Stimulated activated CD4-positive, alpha-beta T cell treated with anti-CD3 and anti-CD28 coated beads, Interleukin-4, amount 100 ng/mL, for 1 hour (primary cell): ENCODE measurements at regions not wholly inside any gene's neighbourhood (a gene's known extent, or its start where the extent isn't known, plus 50 kb on each side); places are given as distances from the start of the nearest gene placed in this dataset.

Experiments used
- DNase-seq: peaks from one replicate; pipeline ENCODE4 v3.0.0-alpha.2; 2020

- no peak for DNase-seq
These were observed 126.8 kb upstream of the SUCLG2 start for GRCh38 chr3:67781218-67781617.

GRCh38 chr3:67774676-67775075, 120.3 kb upstream of the SUCLG2 start:
- DNase-seq: no peak

- DNase-seq: no peak
These were observed 111.2 kb upstream of the SUCLG2 start for GRCh38 chr3:67765575-67765974.

DNA sequence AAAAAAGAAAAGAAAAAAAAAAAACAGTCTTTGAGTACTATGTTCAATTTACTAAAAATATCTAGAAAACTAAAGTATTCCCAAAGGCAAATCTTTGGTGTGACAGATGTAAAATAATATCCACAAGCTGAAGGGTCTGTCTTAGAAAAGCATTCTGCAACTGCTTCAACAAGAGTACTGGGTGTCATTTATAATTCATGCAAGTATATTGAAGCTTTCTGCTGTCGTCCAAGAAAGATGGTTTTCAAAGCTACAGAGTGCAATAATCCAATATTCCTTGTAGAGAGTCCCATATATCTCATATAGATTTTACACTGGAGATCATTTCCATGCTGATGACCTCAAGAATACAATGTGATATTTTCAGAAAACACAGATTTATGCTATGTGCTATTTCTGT, 90.9 kb upstream of the SUCLG2 start:
- no peak for DNase-seq

DNA sequence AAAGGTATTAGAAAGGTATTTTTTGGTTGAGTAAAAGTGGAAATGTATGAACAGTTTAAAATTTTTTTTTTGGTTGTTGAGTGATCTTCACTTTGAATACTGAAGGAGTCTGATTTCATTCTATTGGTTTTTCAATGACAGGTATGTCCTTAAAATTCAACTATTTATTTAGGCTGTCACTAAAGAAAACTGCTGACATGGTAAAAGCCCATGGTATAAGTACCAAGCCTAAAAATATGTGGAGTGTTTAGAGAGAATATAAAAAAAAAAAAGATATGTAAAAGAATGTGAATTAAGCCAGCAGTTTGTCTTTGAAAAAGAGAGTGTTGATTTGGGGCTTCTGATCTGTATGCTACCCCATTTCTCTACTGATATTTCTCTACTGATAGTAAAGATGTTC, 90.3 kb upstream of the SUCLG2 start:
- no peak for DNase-seq

DNA sequence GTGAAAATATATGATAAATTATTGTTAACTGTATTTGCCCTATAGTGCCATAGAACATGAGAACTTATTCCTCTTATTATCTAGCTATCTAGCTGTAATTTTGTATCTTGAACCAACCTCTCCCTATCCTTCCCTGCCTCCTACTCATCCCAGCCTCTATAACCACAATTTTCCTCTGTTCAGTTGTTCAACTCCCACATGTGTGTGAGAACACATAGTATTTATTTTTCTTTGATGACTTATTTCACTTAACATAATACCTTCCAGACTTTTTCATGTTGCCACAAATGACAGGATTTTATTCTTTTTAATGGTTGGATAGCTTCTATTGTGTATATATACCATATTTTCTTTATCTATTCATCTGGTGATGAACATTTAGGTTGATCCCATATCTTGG, 85.4 kb upstream of the SUCLG2 start:
- DNase-seq: no peak

GRCh38 chr3:67737906-67738865, 83.8 kb upstream of the SUCLG2 start:
- no peak for DNase-seq

DNA sequence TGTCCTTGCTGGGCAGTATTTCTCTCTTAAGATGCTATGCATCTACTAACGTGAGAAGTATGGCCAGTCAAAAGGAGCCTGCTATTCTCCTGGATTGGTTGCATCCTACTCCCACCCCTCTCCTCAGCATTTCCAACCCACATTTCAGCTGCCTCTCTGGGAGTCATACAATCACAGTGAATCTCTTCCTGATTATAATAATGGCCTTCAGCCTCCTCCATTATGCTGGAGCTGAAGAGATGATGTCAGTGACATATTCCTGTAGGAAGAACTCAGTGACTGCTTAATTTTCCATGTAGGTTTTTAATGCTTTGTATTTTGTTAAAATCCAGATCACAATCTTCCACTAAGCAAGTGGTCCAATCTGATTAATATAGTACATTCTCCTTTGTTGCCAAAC, 82.7 kb upstream of the SUCLG2 start:
- no peak for DNase-seq

DNA sequence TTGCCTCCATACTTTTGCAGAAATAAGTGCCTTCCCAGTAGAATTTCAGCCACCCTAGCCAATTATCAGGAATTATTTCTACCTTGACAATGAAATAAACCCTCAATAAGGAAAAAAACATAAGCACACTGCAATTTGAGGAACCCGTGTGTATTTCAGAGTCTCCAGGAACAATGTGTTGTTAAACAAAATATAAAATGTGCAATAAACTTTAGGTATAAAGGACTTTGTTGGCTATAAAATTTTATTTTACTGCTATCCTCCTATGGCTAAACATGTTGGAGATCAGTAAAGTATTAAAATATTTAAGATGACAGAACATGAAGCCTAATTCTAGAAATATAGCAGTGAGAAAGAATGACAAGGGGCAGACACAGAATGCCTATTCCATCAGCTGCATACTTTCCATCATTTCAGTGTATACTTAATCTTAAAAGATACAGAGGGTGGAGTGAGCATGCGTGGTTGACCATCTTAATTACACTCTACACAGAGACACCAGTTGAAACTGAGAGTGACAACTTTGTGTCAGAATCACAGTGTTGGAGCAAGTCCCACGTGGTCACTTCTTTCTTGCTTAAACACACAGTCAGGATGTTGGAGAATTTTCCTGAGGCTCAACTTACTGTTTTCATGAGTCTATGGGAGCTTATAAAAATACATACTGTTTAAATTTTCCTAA, 79.0 kb upstream of the SUCLG2 start:
- DNase-seq: no peak

DNA sequence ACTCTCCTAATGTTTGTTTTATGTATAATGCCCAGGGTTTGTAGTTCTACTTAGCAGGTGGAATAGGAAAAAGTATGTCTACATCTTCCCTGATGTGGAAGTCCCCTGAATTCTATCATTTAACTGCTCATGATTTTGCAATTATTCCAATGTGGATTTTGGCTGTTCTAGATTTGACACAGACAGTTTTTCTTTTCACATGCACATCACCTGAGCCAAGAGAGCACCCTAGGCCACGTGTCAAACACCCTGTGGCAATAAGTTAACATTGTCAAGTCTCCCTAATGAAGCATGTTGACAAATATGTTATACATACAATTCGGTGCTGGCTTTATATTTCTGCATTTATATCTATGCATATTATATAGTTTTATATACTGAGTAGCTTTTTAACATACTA, 70.0 kb upstream of the SUCLG2 start:
- DNase-seq: no peak

DNA sequence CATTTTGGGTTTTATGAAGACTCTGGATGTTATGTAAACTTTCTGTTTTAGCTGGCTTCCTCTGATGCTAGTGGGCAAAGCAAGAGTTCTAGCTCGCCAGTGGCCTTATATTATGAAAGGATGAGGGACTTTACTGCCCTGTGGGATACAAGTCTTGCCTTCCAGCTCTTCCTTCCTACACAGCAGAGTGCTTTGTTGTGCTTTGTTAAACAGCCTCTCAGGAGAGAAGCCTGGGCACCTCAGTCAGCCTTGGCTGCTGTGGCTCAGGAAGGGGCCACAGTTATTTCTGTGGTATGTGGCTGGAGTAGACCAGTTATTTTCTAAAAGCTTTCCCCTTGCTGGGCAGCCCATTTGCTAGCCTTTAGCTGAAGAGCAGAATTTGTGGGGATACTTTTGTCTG, 69.5 kb upstream of the SUCLG2 start:
- DNase-seq: no peak

DNA sequence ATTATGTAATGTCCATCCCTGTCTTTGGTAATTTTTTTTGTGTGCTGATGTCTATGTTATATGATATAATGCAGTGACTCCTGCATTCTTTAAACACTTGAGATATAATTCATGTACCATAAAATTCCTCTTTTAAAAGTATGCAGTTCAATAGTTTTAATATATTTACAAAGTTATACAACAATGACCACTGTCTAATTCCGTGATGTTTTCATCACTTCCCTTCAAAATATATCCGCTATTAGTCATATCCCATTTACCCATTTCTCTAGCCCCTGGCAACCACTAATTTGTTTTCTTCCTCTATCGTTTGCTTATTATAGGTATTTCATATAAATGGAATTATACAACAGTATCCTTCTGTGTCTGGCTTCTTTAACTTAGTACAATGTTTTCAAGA, 64.9 kb upstream of the SUCLG2 start:
- no peak for DNase-seq

DNA sequence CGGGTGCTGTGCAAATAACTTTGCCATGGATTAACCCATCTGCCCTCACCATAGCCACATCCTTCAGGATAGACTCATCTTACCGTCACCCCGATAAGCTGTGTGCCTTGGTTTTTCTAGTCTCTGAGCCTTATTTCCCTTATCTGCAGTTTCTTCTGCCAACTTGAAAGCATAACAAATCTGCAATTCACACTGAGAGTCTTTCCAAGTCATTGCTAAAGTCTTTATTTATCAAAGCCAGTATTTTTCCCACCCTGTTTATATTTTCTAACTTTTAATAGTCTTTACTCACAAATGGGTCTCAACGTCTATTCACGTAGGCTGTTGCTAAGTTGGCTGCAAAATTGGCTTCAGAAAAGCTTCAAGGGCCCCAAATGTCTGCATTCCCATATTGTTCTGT, 61.6 kb upstream of the SUCLG2 start:
- no peak for DNase-seq

GRCh38 chr3:67713764-67714469, 59.5 kb upstream of the SUCLG2 start:
- DNase-seq: no peak

GRCh38 chr3:67712259-67712658, 57.8 kb upstream of the SUCLG2 start:
- no peak for DNase-seq

DNA sequence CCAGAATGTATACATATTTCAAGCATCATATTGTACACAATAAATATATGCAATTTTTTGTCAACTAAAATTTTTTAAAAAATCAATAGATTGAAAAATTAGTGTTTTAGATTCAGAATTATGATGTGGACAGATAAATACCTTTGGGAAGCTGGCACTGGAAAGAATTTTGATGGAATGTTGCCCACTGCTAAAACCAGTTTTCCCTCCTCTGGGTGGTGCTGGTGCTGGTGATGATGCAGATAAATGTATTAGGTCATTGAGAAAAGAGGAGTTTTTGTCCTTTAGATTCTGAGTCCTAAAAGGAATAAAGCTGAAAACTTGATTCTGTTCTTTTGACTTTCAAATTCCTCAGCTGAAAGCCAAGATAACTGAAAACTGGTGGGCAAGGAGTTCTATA, 56.0 kb upstream of the SUCLG2 start:
- no peak for DNase-seq

GRCh38 chr3:67706934-67707333, 52.5 kb upstream of the SUCLG2 start:
- DNase-seq: no peak

GRCh38 chr3:67704322-67704721, 49.9 kb upstream of the SUCLG2 start:
- no peak for DNase-seq
